ENCODE measurements at regions not wholly inside any gene's neighbourhood (a gene's known extent, or its start where the extent isn't known, plus 50 kb on each side); places are given as distances from the start of the nearest gene placed in this dataset.

GRCh38 chr21:29423099-29423870, 124.6 kb downstream of the BACH1 start:
- no peaks in the 10 kb centered on the region for H3K9me3 ChIP-seq

GRCh38 chr21:29424728-29425127, 126.0 kb downstream of the BACH1 start:
- no peak overlapping the region for H3K4me3 ChIP-seq (replicated peaks in 1 of 3)
- no peaks in the 10 kb centered on the region for H3K9me3 ChIP-seq
- intact Hi-C loops (cut with DNase I), result no loop called here
- no peaks in the 10 kb centered on the region for H3K36me3 ChIP-seq
- WGBS, 2 donors, result 86 to 88% methylated on average over 2 of the region's 2 CpGs
- no peak for DNase-seq
- H3K27ac ChIP-seq, result no peak overlapping the region
- H3K27me3 ChIP-seq, result no peaks in the 10 kb centered on the region
- H3K4me1 ChIP-seq, result peaks cover 0 to 6% of the 10 kb centered on the region in 2 donors
- TF ChIP-seq, protein P1, sequence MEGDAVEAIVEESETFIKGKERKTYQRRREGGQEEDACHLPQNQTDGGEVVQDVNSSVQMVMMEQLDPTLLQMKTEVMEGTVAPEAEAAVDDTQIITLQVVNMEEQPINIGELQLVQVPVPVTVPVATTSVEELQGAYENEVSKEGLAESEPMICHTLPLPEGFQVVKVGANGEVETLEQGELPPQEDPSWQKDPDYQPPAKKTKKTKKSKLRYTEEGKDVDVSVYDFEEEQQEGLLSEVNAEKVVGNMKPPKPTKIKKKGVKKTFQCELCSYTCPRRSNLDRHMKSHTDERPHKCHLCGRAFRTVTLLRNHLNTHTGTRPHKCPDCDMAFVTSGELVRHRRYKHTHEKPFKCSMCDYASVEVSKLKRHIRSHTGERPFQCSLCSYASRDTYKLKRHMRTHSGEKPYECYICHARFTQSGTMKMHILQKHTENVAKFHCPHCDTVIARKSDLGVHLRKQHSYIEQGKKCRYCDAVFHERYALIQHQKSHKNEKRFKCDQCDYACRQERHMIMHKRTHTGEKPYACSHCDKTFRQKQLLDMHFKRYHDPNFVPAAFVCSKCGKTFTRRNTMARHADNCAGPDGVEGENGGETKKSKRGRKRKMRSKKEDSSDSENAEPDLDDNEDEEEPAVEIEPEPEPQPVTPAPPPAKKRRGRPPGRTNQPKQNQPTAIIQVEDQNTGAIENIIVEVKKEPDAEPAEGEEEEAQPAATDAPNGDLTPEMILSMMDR (IDR thresholded peaks at IDR 0.05), result no peak
- no peak for TF ChIP-seq POLR2A (IDR thresholded peaks at IDR 0.05)

More at GRCh38 chr21:29423099-29423870, 124.6 kb downstream of the BACH1 start:
- TF ChIP-seq POLR2A (IDR thresholded peaks at IDR 0.05), result no peak
- TF ChIP-seq, protein P1 (IDR thresholded peaks at IDR 0.05), result no peak
- 19 to 30% methylated on average over 2 of the region's 2 CpGs for WGBS, 2 donors
- Histone ChIP-seq H3K36me3 (no peaks in the 10 kb centered on the region), H3K27me3 (no peaks in the 10 kb centered on the region), H3K27ac (no peak overlapping the region), H3K4me1 (peaks cover 0 to 6% of the 10 kb centered on the region in 2 donors), H3K4me3 (replicated peaks in 1 of 3) (no peak overlapping the region)
- intact Hi-C loops (cut with DNase I), result no loop called here
- DNase-seq, result peak; percentile 2 to 8

GRCh38 chr21:29429218-29429617, 130.5 kb downstream of the BACH1 start:
- H3K27me3 ChIP-seq, result no peaks in the 10 kb centered on the region
- TF ChIP-seq POLR2A (IDR thresholded peaks at IDR 0.05), result no peak
- TF ChIP-seq, protein P1 (IDR thresholded peaks at IDR 0.05), result no peak
- intact Hi-C loops (cut with DNase I), result no loop called here

DNA sequence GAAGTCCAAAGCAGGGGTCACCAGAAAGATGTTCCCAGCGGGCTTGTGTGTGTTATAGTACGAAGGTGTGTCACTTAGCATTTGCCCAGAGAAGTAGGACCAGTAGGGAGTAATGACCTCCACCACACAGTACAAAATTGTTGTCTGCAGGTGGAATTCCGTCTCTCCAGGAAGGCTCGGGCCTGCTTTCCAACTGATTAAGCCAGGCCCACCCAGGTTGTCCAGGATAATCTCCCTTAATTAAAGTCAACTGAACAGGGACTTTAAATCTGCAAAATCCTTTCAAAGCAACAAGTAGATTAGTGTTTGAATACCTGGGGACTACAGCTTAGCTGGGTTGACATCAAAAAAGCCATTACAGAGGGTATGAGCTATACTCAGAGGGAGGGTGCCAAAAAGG, 131.3 kb downstream of the BACH1 start:
- Histone ChIP-seq H3K27me3 (no peaks in the 10 kb centered on the region), H3K36me3 (no peaks in the 10 kb centered on the region), H3K9me3 (no peaks in the 10 kb centered on the region), H3K4me1 (no peaks in the 10 kb centered on the region), H3K4me3 (replicated peaks in 1 of 3) (no peak overlapping the region), H3K27ac (no peak overlapping the region)
- TF ChIP-seq POLR2A (IDR thresholded peaks at IDR 0.05), result no peak
- TF ChIP-seq, protein P1 (IDR thresholded peaks at IDR 0.05), result no peak
- no peak for DNase-seq
- intact Hi-C loops (cut with DNase I), result no loop called here
- WGBS, 2 donors, result 83 to 96% methylated on average over 4 of the region's 4 CpGs

More at GRCh38 chr21:29429218-29429617, 130.5 kb downstream of the BACH1 start:
- no peaks in the 10 kb centered on the region for H3K9me3 ChIP-seq
- no peaks in the 10 kb centered on the region for H3K36me3 ChIP-seq
- DNase-seq, result no peak
- no peak overlapping the region for H3K4me3 ChIP-seq (replicated peaks in 1 of 3)
- no peak overlapping the region for H3K27ac ChIP-seq
- no peaks in the 10 kb centered on the region for H3K4me1 ChIP-seq

- no peaks in the 10 kb centered on the region for H3K36me3 ChIP-seq
- intact Hi-C loops (cut with DNase I), result no loop called here
- no peaks in the 10 kb centered on the region for H3K4me1 ChIP-seq
- 90% methylated on average over 7 of the region's 7 CpGs for WGBS, 2 donors
- no peak overlapping the region for H3K27ac ChIP-seq
- no peak for DNase-seq
- TF ChIP-seq, protein P1 (IDR thresholded peaks at IDR 0.05), result no peak
- TF ChIP-seq POLR2A (IDR thresholded peaks at IDR 0.05), result no peak
- no peaks in the 10 kb centered on the region for H3K27me3 ChIP-seq
- H3K4me3 ChIP-seq (replicated peaks in 1 of 3), result no peak overlapping the region
- no peaks in the 10 kb centered on the region for H3K9me3 ChIP-seq
These were observed 131.9 kb downstream of the BACH1 start for GRCh38 chr21:29430576-29430975.

Measured in thyroid gland (tissue), 4 donors.